GM04504 (cell line): ENCODE measurements at regions not wholly inside any gene's neighbourhood (a gene's known extent, or its start where the extent isn't known, plus 50 kb on each side); places are given as distances from the start of the nearest gene placed in this dataset.

Source experiments
- DNase-seq: peaks from one replicate; pipeline ENCODE4 v3.0.0-alpha.2; 2012; ENCODE audit warnings: low read depth

DNA sequence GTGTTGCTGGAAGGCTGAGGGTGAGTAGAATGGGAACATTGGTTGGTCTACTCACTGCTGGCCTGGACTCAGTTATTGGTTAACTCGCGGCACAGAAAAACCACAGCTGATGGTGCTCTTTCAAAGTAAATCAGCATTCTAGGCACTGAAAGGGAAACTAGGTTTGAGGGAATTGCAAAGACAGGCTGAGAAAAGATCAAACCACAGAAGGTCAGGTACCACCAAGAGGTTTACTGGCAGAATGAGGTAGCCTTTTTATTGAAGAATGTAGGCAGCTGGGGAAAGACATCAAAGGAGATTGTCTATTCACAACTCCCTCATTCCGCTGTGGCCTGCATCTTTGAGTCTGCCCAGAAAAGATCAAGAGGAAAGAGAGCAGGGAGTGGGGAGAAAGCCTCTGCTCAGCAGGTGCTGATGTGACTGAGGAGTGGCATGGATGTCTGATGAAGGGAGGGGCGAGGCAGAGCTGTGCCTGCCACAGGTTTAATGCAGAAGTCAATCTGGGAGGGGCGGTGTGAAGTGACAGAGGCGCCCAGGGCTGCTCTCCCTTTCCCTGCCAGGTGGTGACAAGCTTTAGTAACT lies 255.5 kb downstream of the MAN2A1 start:
- DNase-seq = no peak

DNA sequence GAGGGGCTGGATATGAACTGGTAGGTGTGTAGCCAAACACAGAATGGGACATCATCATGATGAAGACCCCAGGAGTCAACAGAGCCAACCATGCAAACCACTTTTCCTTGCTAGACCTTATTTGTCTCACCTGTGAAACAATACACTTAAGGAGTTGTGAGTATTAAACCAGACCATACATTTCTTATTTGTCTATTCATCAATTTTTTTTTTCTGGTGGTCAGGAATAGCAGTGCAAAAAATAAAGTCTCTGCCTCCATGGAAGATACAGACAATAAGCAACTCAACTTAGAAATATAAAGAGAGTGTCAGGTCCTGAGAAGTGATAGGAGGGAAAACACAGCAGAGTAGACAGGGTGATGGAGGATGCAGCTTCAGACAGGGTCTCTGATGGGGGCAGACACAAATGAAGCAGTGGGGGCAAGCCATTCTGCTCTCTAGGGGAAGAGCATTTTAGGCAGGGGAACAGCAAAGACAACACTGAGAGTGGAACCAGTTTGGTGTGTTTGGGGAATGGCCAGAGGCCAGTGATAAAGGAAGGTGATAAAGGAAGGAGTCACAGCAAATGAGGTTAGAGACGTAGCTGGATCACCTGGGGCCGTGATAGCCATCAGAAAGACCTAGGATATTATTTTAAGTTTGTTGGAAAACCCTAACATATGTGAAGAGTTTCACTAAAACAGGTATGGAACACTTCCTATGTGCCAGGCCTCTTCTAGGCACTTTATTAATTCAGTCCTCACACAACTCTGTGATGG lies 256.2 kb downstream of the MAN2A1 start:
- no peak for DNase-seq

DNA sequence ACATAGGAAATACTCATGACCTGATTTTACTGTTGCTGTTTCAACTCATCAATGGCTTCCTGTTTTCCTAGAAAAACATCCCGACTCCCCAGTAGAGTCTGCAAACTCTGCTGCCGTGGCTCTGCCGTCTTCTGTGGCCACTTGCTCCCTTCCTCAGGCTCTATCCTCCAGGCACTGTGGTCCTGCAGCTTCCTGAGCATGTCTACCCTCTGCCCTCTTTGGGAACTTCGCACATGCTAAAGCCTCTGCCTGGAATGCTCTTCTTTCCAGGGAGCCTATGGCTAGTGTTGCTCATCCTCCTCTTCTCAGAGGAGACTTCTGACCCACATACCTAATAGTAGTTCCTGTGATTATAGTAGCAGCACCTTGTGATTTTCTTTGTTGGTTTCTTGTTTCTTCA lies 256.9 kb downstream of the MAN2A1 start:
- DNase-seq = no peak

DNA sequence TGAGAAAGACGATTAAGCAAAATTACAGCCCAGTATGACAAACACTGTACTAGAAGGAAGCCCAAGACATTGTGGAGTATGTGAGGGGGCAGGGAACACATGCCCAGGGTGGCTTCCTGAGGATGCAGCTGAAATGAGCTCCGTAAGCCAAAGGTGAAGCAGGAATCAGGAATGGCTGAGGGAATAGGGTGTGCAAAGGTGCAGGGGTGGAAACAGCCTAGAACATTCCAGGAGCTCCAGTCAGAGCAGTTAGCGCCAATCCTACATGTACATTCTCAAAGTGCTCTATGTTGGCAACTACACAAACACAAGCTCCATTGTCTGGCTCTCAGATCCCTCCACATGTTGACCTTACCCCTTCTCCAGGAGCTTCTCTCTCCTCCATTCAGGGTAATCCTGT lies 257.9 kb downstream of the MAN2A1 start:
- no peak for DNase-seq

DNA sequence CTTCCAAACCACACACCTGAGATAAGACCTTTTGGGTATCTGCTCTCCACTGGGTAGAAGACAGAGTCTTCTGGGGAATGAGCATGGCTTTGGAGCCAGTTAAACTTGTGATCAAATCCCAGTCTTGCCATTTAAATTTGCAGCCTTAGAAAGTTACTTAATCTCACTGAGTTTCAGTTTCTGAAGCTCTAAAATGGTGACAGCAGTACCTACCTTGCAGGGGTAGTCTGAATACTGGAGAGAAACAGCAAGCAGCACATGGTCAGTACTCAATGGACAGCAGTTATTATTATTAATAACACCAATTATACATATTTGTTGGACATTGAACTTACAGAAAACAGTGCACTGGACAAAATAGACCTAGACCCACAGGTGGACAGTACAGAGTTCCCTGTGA lies 260.9 kb downstream of the MAN2A1 start:
- no peak for DNase-seq

DNA sequence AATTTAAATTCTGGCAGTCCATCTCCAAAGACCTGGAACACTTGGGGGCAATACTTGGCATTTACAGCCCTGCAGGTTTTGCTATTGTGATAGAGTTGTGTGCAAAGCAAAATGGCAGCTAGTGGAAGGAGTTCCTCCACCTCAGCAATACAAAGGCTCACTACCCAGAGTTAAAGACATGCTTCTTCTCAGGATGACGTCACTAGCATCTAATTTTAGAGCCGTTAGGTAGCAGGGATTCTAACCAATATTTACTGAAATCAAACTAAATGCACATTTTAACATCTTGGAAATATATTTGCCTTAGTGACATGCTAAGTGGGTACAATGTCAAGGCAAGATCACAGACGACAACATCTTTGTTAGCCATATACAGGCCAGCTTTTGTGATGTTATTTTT lies 261.6 kb downstream of the MAN2A1 start:
- no peak for DNase-seq

DNA sequence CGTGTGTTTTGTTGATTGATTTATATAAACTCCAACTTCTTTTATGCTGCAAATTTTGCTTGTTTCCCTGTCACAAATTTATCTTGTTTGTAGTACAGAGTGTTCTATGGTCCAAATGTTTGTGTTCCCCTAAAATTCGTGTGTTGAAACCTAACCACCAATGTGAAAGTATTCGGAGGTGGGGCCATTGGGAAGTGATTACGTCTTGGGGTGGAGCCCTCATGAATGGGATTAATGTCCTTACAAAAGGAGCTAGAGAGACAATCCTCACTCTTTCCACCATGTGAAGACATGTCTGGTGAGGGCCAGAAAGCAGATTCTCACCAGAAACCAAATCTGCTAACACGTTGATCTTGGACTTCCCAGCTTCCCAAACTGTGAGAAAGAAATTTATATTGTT lies 262.0 kb downstream of the MAN2A1 start:
- DNase-seq = no peak

DNA sequence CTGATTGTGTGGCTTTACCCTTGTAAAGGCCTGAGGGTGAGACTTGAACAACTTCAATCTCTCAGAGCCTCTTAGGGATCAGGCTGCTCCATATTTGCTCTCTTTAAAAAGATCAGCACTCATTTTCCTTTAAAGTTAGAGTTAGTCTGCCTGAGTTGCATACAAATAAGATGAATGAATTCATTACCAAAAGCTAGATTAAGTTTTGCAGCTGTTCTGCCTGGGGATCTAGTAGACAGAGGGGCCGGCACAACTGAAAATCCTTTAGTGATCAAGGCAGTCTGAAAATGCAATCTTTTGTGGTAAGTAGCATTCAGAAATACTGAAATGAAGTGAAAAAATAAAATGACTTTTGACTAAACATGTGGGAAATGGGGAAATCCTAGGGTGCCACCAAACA lies 264.0 kb downstream of the MAN2A1 start:
- no peak for DNase-seq

DNA sequence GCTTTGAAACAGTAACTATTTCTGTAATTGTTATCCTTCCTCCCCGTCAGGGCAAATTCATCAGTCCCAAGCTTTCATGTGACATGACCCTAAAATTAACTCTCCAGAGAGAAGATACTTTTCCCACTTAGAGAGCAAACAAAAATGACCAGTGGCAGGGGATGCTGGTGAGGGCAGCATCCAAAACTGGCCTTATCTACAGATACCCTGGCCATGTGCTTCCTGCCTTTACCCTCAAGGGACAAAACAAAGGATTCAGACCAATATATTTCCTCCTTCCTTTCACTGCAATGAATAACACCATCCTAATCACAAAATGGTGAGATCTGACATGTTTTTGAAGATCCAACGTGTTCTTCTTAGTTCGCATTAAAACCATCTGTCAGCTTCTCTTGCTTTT lies 267.2 kb downstream of the MAN2A1 start:
- no peak for DNase-seq

DNA sequence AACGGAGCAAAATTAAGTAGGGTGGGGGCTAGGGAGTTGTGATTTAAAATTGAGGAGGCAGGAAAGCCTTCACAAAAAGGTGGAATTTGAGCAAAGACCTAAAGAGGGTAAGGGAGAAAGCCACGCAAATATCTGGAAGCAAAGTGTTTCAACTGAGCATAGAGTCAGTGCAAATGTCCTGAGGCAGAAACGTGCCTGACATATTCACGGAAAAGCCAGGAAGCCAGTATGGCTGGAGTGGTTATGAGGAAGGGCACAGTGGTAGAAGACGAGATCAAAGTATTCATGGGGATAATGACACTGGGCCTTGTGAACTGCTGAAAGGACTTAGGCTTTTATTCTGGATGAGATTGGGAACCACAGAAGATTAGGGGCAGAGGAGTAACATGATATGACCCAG lies 268.4 kb downstream of the MAN2A1 start:
- no peak for DNase-seq

DNA sequence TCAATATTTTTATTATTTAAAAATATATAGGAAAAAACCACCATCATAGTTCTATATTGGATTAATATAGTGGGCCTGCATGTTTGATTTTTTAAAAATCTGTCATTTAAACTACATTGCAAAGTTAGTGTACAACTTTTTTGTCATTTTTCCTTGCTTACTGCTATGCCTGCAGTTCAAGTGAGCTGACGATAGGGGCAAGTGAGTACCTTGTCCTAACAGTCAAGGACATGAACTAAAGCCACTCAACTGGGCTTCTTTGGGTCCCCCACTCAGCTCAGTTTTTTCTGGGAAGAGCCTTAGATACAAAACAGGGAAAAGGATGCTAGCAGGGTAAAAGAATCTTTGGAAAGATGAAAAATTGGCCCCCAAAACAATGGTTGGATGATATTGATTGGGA lies 269.9 kb downstream of the MAN2A1 start:
- DNase-seq = no peak

DNA sequence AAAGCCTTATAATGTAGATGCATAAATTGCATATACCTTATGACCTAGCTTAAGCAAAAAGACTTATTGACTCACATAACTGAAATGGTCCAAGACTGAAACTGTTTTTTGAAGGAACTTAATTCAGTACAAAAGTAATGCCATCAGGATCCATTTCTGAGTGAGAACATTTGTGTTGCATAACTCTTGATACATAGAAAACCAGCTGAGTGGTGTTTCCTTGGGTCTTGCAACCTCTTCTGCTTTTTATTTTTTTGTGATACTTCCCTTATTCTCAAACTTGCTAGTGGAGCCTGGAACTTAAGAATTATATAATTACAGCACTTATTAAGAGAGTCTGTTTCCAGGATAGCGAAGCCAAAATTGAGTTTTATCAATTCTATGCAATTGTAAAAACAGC lies 272.0 kb downstream of the MAN2A1 start:
- no peak for DNase-seq

DNA sequence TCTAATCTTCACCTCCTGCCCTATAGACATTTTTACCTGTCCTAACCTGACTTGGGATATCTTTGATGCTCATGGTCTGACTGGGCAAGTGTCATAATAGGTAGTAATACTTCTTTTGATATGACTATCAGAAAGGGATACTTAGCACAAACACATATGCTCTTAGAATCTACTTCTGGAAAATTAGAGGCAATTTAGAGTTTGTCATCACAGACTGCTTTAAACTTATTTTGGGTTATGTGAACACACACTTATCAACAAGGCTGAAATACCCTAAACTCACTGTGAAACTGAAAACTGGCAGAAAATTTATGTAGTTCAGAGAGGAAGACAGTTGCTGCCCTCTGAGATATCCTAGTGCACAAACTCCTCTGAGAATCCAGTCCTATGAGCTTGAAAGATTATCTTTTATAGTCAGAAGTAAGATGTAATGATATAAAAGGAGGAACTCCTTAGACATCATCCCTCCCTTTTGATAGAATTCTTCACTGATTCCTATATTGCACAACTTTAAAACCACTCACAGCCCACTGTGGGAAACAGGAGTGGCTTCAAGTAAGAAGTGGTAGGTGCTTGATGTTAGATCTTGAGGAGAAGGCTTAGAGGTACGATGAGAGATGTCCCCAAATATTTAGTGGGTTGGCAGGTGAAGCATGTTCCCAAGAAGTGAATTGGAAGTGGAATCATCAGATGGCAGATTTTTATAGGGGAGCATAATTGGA lies 273.3 kb downstream of the MAN2A1 start:
- no peak for DNase-seq

DNA sequence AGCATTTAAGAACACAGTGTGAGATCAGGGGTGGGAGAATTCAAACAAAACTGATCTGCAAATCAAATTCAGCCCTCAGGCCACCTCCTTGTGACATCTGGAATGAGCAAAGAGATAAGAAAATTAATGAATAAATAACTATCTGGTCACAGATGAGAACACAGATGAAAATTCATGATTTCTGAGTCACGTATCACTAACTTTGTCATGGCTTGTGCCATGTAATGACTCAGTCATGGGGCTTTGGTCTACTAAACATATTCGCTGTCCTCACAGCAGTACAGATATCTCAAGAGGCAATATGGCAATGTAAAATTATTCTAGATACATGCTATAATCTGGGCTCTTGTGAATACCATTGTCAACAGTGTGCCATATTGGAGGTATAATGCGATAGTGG lies 274.4 kb downstream of the MAN2A1 start:
- no peak for DNase-seq

DNA sequence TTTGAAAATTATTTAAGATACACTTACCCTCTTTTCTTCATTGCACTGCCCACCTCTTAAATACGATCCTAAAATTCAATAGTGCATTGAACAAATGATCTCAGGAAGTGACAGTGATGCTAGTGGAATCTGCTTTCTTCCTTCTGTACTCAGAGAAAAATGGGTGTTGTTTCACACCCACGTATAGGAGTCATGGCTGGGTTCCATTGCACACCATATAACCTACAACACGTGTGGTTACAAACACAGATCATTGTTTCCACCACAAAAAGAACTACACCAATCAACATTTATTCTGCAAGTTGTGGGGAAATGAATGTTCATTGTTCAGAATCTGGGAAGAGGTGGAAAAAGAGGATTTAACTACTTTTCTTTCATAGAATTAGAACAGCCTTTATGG lies 275.9 kb downstream of the MAN2A1 start:
- no peak for DNase-seq

DNA sequence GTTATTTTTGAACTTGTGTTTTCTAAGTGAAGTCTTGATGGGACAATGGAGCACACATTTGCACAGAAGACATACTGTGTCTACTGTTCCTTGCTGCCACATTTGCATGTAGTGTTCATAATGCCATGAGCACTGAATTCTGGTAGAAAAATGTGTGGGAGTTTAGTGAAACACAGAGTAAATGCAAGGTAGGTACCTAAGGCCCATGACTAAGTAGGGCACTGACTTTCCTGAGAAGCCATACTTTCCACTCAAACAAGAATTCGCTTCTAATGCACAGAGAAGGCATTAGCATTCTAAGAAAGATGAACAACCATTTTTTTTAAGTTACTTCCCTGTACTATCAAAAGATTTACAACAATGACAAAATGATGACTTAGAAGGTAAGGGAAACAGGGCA lies 282.2 kb downstream of the MAN2A1 start:
- no peak for DNase-seq

DNA sequence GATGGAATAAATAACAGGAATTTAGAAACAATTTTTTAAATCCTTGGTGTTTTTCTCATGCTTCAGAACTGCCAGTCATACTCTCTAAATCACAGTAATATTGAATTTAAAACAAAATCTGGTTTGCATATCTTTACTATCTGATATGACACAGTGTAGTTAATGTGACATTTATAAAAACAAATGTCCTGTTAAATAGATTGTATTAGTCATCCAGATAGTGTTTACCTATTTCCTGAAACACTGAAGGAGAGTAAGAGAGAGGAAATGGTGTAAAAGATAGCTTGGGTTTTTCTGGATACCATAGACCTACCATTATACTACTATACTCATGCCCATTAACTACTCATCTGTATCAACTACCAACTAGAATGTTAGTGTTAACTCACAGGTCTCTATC lies 292.3 kb downstream of the MAN2A1 start:
- DNase-seq = no peak

DNA sequence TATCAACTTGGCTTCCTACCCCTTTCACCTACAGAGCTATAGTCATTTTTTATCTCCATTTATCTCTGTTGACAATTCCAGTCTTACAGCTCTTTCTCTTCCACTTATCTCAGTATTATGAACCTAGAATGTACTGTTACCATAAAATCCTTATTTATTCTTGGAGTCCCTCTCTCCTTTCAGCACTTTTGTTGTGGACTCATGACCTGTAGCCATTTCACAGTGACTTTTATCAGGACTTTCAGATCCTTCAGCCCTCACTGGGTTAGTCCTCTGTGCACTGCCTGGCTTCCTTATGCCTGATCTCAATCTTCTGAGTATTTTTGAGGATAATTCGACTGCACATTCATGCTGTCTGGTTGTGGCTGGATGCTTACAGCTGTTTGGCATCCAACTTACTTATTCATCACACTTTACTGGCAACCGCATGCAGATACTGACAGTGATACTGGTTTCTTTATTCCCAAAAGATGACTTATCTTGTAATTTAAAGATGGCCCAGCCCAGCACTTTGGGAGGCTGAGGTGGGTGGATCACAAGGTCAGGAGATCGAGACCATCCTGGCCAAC lies 293.3 kb downstream of the MAN2A1 start:
- DNase-seq = no peak

DNA sequence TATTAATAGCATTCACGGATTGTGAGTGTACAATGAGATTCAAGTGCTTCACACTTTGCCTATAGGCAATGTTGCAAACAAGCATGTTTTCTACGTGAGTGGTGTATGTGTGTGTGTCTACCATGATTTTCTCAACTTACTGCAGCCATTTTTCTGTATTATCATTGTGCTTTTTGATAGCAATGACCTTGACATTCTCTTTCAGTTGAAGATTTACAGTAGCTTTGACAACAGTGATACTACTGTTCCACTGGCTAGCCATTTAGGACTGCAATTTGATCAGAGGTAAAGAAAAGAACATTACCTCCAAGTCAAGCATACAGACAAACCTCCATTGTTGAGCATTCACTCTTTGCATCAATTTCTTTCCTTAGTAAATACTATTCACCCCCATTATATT lies 297.0 kb downstream of the MAN2A1 start:
- no peak for DNase-seq

DNA sequence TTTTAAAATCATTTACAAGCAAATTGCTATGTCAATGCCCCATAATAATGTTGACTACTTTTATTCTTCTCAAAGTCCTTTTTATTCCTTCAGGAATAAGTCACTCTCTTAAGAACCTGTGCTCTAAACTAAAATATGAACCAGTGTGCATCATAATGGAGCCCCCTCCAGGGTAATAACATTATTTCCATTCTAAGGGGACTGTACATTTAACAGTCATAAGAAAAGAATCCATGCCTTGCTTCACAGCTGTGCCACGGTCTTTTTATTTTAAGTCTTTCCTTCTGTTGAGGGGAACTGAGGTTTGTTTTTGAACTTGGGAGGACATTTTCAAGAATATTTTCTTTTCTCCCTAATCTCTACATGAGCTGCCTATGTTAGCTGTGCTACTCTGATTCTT lies 297.6 kb downstream of the MAN2A1 start:
- DNase-seq = no peak

DNA sequence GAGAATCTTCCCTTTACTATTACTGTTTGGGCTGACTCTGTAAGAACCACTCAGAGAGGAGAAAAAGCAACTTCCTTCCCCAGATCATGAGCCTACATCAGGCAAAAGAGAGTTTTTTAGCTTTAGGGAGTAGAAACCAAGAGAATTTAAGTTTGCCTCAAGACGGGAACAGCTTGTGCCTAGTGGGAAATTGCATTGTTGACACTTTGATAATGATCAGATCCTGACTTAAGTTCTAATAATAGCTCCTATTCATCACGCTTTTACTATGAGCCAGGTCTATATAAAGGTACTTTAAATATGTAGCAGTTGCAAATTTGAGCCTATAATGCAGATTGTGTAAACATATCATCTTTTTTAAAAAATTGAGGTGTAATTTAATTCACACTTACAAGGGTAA lies 298.2 kb downstream of the MAN2A1 start:
- no peak for DNase-seq

DNA sequence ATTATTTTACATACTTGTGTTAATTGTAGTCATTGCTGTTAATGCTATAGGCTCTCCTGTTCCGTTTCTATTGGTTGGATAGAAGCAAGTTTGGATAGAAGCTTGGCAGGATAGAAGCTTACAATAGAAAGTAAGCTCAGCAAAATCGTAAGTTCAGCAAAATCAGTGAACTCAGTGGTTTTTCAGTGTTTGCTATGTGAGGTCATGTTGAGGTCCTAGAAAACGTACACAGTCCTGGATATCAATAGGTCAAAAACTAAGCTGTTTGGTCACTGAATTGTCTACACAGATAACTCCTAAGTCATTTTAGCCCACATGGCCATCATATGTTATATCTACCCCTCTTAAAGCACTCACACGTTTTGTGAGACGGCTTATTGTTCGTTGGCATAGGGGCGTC lies 299.4 kb downstream of the MAN2A1 start:
- DNase-seq = no peak

DNA sequence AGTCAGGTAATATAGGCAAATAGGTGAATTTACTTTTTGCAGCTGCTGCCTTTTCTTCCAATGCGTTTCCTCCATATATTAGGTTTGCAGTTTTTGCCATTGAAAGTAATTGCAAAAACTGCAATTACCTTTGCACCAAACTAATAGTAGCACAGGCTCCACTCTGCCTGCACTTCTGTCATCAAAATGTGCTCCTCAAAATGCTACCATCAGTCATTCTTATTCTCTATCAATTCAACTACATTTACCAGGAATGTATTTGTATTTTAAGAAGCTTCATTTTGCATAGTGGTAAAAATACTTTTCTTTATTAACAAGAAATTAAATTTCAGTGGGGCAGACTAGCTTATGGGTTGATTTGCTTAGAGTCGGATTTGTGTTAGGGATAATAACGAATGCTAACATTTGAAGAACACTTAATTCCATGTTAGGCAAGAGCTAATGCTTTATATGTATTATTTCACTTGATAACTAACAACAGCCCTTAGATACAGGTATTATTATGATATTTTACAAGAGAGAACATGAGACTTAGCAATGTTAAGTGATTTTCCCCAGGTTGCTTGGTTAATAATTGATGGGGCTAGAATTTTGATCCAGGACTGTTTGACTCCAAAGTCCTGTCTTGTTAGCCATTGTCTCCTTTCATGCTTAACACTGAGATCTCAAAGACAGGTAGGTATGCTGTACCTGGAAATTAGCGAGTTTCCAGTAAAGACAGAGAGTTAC lies 300.4 kb downstream of the MAN2A1 start:
- no peak for DNase-seq
